Fibroblast of lung (primary cell): ENCODE measurements at regions not wholly inside any gene's neighbourhood (a gene's known extent, or its start where the extent isn't known, plus 50 kb on each side); places are given as distances from the start of the nearest gene placed in this dataset.

Experiments
- DNase-seq, 2 donors: peaks; one replicate each; pipeline versions ENCODE4 v3.0.0 to v3.0.0-alpha.2; 2010; ENCODE audit warnings: low read depth in 2 of 2
- H2AFZ ChIP-seq: 2 replicates; pipeline ENCODE4 v1.5.1; 2012; ENCODE audit warnings: low read length, control low read depth, inconsistent platforms
- H3K27ac ChIP-seq: 2 replicates; pipeline ENCODE4 v1.5.1; 2011; ENCODE audit warnings: low read length, control low read depth; ENCODE audit not compliant: insufficient read depth
- H3K27me3 ChIP-seq: 2 replicates; pipeline ENCODE4 v1.5.1; 2011; ENCODE audit warnings: mild to moderate bottlenecking, low read length; ENCODE audit not compliant: control insufficient read depth, insufficient read depth
- H3K36me3 ChIP-seq: 2 replicates; pipeline ENCODE4 v1.5.1; 2011; ENCODE audit warnings: low read length; ENCODE audit not compliant: control insufficient read depth, insufficient read depth
- H3K4me1 ChIP-seq: 2 replicates; pipeline ENCODE4 v1.5.1; 2011; ENCODE audit warnings: low read length; ENCODE audit not compliant: control insufficient read depth, insufficient read depth; ENCODE audit errors: extremely low read depth
- H3K4me2 ChIP-seq: 2 replicates; pipeline ENCODE4 v1.5.1; 2011; ENCODE audit warnings: low read length, control low read depth; ENCODE audit not compliant: insufficient read depth; ENCODE audit errors: extremely low read depth
- H3K4me3 ChIP-seq, 4 experiments: fragments of 200-600 bp in 1 of 4; sonication (generic) in 1 of 4; replicated peaks in 1 of 4; 2 replicates each; pipeline ENCODE4 v1.5.1; 2011 to 2016; ENCODE audit warnings: low read length in 4 of 4, low read depth in 3 of 4, mild to moderate bottlenecking in 3 of 4, control low read depth in 2 of 4, inconsistent platforms in 1 of 4, mixed read lengths in 1 of 4; ENCODE audit not compliant: insufficient read depth in 1 of 4; ENCODE audit errors: control extremely low read depth in 1 of 4
- H3K79me2 ChIP-seq: 2 replicates; pipeline ENCODE4 v1.5.1; 2012; ENCODE audit warnings: mild to moderate bottlenecking, low read length, inconsistent platforms; ENCODE audit not compliant: control insufficient read depth, insufficient read depth
- H3K9ac ChIP-seq: 2 replicates; pipeline ENCODE4 v1.5.1; 2011; ENCODE audit warnings: mild to moderate bottlenecking, low read length, control low read depth; ENCODE audit not compliant: insufficient read depth
- H3K9me3 ChIP-seq: 2 replicates; pipeline ENCODE4 v1.5.1; 2012; ENCODE audit warnings: low read depth, low read length; ENCODE audit not compliant: control insufficient read depth, insufficient read depth
- H4K20me1 ChIP-seq: 2 replicates; pipeline ENCODE4 v1.5.1; 2011; ENCODE audit warnings: low read length; ENCODE audit not compliant: control insufficient read depth, insufficient read depth; ENCODE audit errors: extremely low read depth
- CTCF ChIP-seq, 2 donors: IDR thresholded peaks in 1 of 2; conservative IDR thresholded peaks in 1 of 2; 1 replicate in 1 of 2; 2 replicates in 1 of 2; pipeline ENCODE4 v1.5.1; 2011 to 2012; ENCODE audit warnings: low read length in 2 of 2, control low read depth in 1 of 2, inconsistent platforms in 1 of 2, low read depth in 1 of 2, mild to moderate bottlenecking in 1 of 2
- EZH2 ChIP-seq: IDR thresholded peaks from 2 replicates; pipeline ENCODE4 v1.5.1; 2012; ENCODE audit warnings: low read length, control low read depth, mild to moderate bottlenecking; ENCODE audit errors: missing control alignments

GRCh38 chr5:97554977-97555643, 372.1 kb upstream of the RIOK2 start:
- peak; percentile 48 to 73 for DNase-seq
- no peak overlapping the region for H3K4me3 ChIP-seq
- peak overlapping the region; percentile 1 for H3K27ac ChIP-seq
- no peak overlapping the region for H3K9ac ChIP-seq
- H2AFZ ChIP-seq, result no peak overlapping the region
- H3K4me1 ChIP-seq, result peaks cover 14% of the 10 kb centered on the region
- H3K36me3 ChIP-seq, result no peaks in the 10 kb centered on the region
- peak overlapping the region; percentile 57 for H3K4me2 ChIP-seq
- no peaks in the 10 kb centered on the region for H3K27me3 ChIP-seq
- no peaks in the 10 kb centered on the region for H3K79me2 ChIP-seq
- H4K20me1 ChIP-seq, result no peaks in the 10 kb centered on the region
- H3K9me3 ChIP-seq, result no peaks in the 10 kb centered on the region
- TF ChIP-seq CTCF (conservative IDR thresholded peaks at IDR 0.05 in 1 of 2, IDR thresholded peaks at IDR 0.05 in 1 of 2; ENCODE audit: low read depth in 1 of 2, low read length in 2 of 2) (no peak), EZH2 (no peak)

GRCh38 chr5:97555644-97555981, 372.6 kb upstream of the RIOK2 start:
- no peaks in the 10 kb centered on the region for H3K36me3 ChIP-seq
- DNase-seq, result no peak
- H3K4me3 ChIP-seq, result no peak overlapping the region
- H3K4me1 ChIP-seq, result peaks cover 12% of the 10 kb centered on the region
- H3K27ac ChIP-seq, result peak overlapping the region; percentile 1
- no peak overlapping the region for H2AFZ ChIP-seq
- TF ChIP-seq CTCF (conservative IDR thresholded peaks at IDR 0.05 in 1 of 2, IDR thresholded peaks at IDR 0.05 in 1 of 2; ENCODE audit: low read depth in 1 of 2, low read length in 2 of 2), result no peak
- no peak for TF ChIP-seq EZH2
- no peak overlapping the region for H3K4me2 ChIP-seq
- no peak overlapping the region for H3K9ac ChIP-seq
- H4K20me1 ChIP-seq, result no peaks in the 10 kb centered on the region
- H3K79me2 ChIP-seq, result no peaks in the 10 kb centered on the region
- H3K27me3 ChIP-seq, result no peaks in the 10 kb centered on the region
- no peaks in the 10 kb centered on the region for H3K9me3 ChIP-seq

- TF ChIP-seq CTCF (conservative IDR thresholded peaks at IDR 0.05 in 1 of 2, IDR thresholded peaks at IDR 0.05 in 1 of 2; ENCODE audit: low read depth in 1 of 2, low read length in 2 of 2), result no peak
- no peak for TF ChIP-seq EZH2
- no peak for DNase-seq
- no peak overlapping the region for H3K9ac ChIP-seq
- H3K36me3 ChIP-seq, result no peaks in the 10 kb centered on the region
- no peaks in the 10 kb centered on the region for H3K27me3 ChIP-seq
- H3K4me3 ChIP-seq, result no peak overlapping the region
- H3K79me2 ChIP-seq, result no peaks in the 10 kb centered on the region
- no peaks in the 10 kb centered on the region for H4K20me1 ChIP-seq
- peaks cover 2% of the 10 kb centered on the region for H3K4me1 ChIP-seq
- H2AFZ ChIP-seq, result no peak overlapping the region
- H3K4me2 ChIP-seq, result no peak overlapping the region
- no peak overlapping the region for H3K27ac ChIP-seq
- H3K9me3 ChIP-seq, result no peaks in the 10 kb centered on the region
Measured at GRCh38 chr5:97559827-97560598, 377.0 kb upstream of the RIOK2 start.
